HEK293 (cell line): ENCODE measurements at regions not wholly inside any gene's neighbourhood (a gene's known extent, or its start where the extent isn't known, plus 50 kb on each side); places are given as distances from the start of the nearest gene placed in this dataset.

Experiments used
- CTCF ChIA-PET: fragments of 350-600 bp; formaldehyde crosslinking; extraction: SDS; loops from one replicate; lab custom pipeline; 2021; ENCODE audit warnings: antibody characterized with exemption; lab: Yijun Ruan, JAX
- POLR2A ChIA-PET: fragments of 300-600 bp; formaldehyde crosslinking; extraction: SDS; loops from one replicate; lab custom pipeline; 2020; ENCODE audit warnings: antibody characterized with exemption, inconsistent platforms; lab: Yijun Ruan, JAX
- H3K27ac ChIP-seq: fragments of 200-500 bp; sonication (Bioruptor generic); 2 replicates; pipeline ENCODE4 v1.5.1; 2014; ENCODE audit warnings: low read depth, low read length, control low read depth, inconsistent platforms; ENCODE audit errors: extremely low read depth
- H3K36me3 ChIP-seq, 2 experiments: fragments of 200-500 bp in 1 of 2; sonication (Bioruptor generic) in 1 of 2; 1 replicate in 1 of 2; 2 replicates in 1 of 2; pipeline ENCODE4 v1.5.1; 2014 to 2017; ENCODE audit warnings: inconsistent platforms in 2 of 2, low read length in 2 of 2; ENCODE audit not compliant: control insufficient read depth in 2 of 2, insufficient read depth in 1 of 2
- H3K4me1 ChIP-seq: fragments of 200-500 bp; sonication (Bioruptor generic); 2 replicates; pipeline ENCODE4 v1.5.1; 2014; ENCODE audit warnings: mild to moderate bottlenecking, low read length, inconsistent platforms; ENCODE audit not compliant: control insufficient read depth, insufficient read depth
- H3K4me3 ChIP-seq: 2 replicates; pipeline ENCODE4 v1.5.1; 2011; ENCODE audit warnings: low read depth, mild to moderate bottlenecking, control low read depth, low read length, moderate library complexity
- H3K9me3 ChIP-seq: fragments of 200-500 bp; sonication (Bioruptor generic); 2 replicates; pipeline ENCODE4 v1.5.1; 2014; ENCODE audit warnings: low read depth, low read length, inconsistent platforms; ENCODE audit not compliant: control insufficient read depth, insufficient read depth
- HOXD13 ChIP-seq: sonication (generic); formaldehyde crosslinking; IDR thresholded peaks from 2 replicates; pipeline ENCODE4 v1.8.0; 2022; ENCODE audit warnings: missing genetic modification reagents, borderline replicate concordance
- KLF16 ChIP-seq: fragments of 450-650 bp; formaldehyde crosslinking; IDR thresholded peaks from 2 replicates; pipeline ENCODE4 v1.5.1; 2017; ENCODE audit warnings: missing biosample characterization, missing genetic modification characterization
- REPIN1 ChIP-seq: fragments of 450-650 bp; formaldehyde crosslinking; IDR thresholded peaks from 2 replicates; pipeline ENCODE4 v1.5.1; 2017; ENCODE audit warnings: missing biosample characterization, missing genetic modification characterization, low read depth
- SP3 ChIP-seq: fragments of 450-650 bp; formaldehyde crosslinking; IDR thresholded peaks from 2 replicates; pipeline ENCODE4 v1.5.1; 2016; ENCODE audit warnings: missing biosample characterization, missing genetic modification characterization
- ZBTB1 ChIP-seq: fragments of 450-650 bp; formaldehyde crosslinking; IDR thresholded peaks from 2 replicates; pipeline ENCODE4 v1.5.1; 2016; ENCODE audit warnings: missing biosample characterization, missing genetic modification characterization
- ZBTB11 ChIP-seq: fragments of 450-650 bp; formaldehyde crosslinking; conservative IDR thresholded peaks from 2 replicates; pipeline ENCODE4 v1.5.1; 2016; ENCODE audit warnings: low read depth, missing biosample characterization, missing genetic modification characterization
- ZBTB44 ChIP-seq: fragments of 450-650 bp; IDR thresholded peaks from 2 replicates; pipeline ENCODE4 v1.5.1; 2018; ENCODE audit warnings: missing biosample characterization, mild to moderate bottlenecking, missing genetic modification characterization
- ZEB2 ChIP-seq: fragments of 450-650 bp; formaldehyde crosslinking; IDR thresholded peaks from 2 replicates; pipeline ENCODE4 v1.5.1; 2016; ENCODE audit warnings: missing biosample characterization, missing genetic modification characterization
- ZNF121 ChIP-seq: fragments of 450-650 bp; formaldehyde crosslinking; IDR thresholded peaks from 2 replicates; pipeline ENCODE4 v1.5.1; 2016; ENCODE audit warnings: missing biosample characterization, missing genetic modification characterization
- ZNF133 ChIP-seq: fragments of 450-650 bp; formaldehyde crosslinking; IDR thresholded peaks from 2 replicates; pipeline ENCODE4 v1.5.1; 2016; ENCODE audit warnings: missing biosample characterization, missing genetic modification characterization
- ZNF157 ChIP-seq: fragments of 450-650 bp; formaldehyde crosslinking; IDR thresholded peaks from 2 replicates; pipeline ENCODE4 v1.5.1; 2016; ENCODE audit warnings: missing biosample characterization, missing genetic modification characterization
- ZNF174 ChIP-seq: fragments of 450-650 bp; formaldehyde crosslinking; IDR thresholded peaks from 2 replicates; pipeline ENCODE4 v1.5.0; 2017; ENCODE audit warnings: missing biosample characterization, mild to moderate bottlenecking, missing genetic modification characterization
- ZNF211 ChIP-seq: fragments of 450-650 bp; formaldehyde crosslinking; IDR thresholded peaks from 2 replicates; pipeline ENCODE4 v1.5.1; 2016; ENCODE audit warnings: low read depth, missing biosample characterization, missing genetic modification characterization
- ZNF311 ChIP-seq: fragments of 450-650 bp; formaldehyde crosslinking; IDR thresholded peaks from 2 replicates; pipeline ENCODE4 v1.5.1; 2017; ENCODE audit warnings: missing biosample characterization, missing genetic modification characterization, borderline replicate concordance
- ZNF341 ChIP-seq: fragments of 450-650 bp; formaldehyde crosslinking; IDR thresholded peaks from 2 replicates; pipeline ENCODE4; 2016; ENCODE audit warnings: low read depth, missing biosample characterization, missing genetic modification characterization
- ZNF423 ChIP-seq: fragments of 450-650 bp; formaldehyde crosslinking; IDR thresholded peaks from 2 replicates; pipeline ENCODE4 v1.5.1; 2016; ENCODE audit warnings: missing biosample characterization, missing genetic modification characterization
- ZNF473 ChIP-seq: fragments of 450-650 bp; formaldehyde crosslinking; IDR thresholded peaks from 2 replicates; pipeline ENCODE4 v1.5.1; 2017; ENCODE audit warnings: missing biosample characterization, missing genetic modification characterization
- ZNF501 ChIP-seq: fragments of 450-650 bp; formaldehyde crosslinking; IDR thresholded peaks from 2 replicates; pipeline ENCODE4 v1.5.1; 2016; ENCODE audit warnings: missing biosample characterization, missing genetic modification characterization
- ZNF521 ChIP-seq: fragments of 450-650 bp; formaldehyde crosslinking; IDR thresholded peaks from 2 replicates; pipeline ENCODE4 v1.5.1; 2017; ENCODE audit warnings: missing biosample characterization, mild to moderate bottlenecking, missing genetic modification characterization
- ZNF558 ChIP-seq: fragments of 450-650 bp; formaldehyde crosslinking; IDR thresholded peaks from 2 replicates; pipeline ENCODE4 v1.5.1; 2016; ENCODE audit warnings: missing biosample characterization, missing genetic modification characterization
- ZNF580 ChIP-seq: fragments of 450-650 bp; formaldehyde crosslinking; IDR thresholded peaks from 2 replicates; pipeline ENCODE4 v1.5.1; 2016; ENCODE audit warnings: missing biosample characterization, missing genetic modification characterization
- ZNF639 ChIP-seq: fragments of 450-650 bp; formaldehyde crosslinking; IDR thresholded peaks from 2 replicates; pipeline ENCODE4 v1.5.1; 2016; ENCODE audit warnings: missing biosample characterization, missing genetic modification characterization
- ZNF747 ChIP-seq: fragments of 450-650 bp; formaldehyde crosslinking; IDR thresholded peaks from 2 replicates; pipeline ENCODE4 v1.5.1; 2016; ENCODE audit warnings: missing biosample characterization, missing genetic modification characterization
- ZNF768 ChIP-seq: fragments of 450-650 bp; formaldehyde crosslinking; IDR thresholded peaks from 2 replicates; pipeline ENCODE4 v1.5.1; 2018; ENCODE audit warnings: missing biosample characterization, mild to moderate bottlenecking, missing genetic modification characterization
- ZNF785 ChIP-seq: fragments of 450-650 bp; formaldehyde crosslinking; IDR thresholded peaks from 2 replicates; pipeline ENCODE4 v1.5.1; 2016; ENCODE audit warnings: missing biosample characterization, missing genetic modification characterization
- ZNF843 ChIP-seq: fragments of 450-650 bp; formaldehyde crosslinking; IDR thresholded peaks from 2 replicates; pipeline ENCODE4 v1.5.1; 2016; ENCODE audit warnings: missing biosample characterization, missing genetic modification characterization

GRCh38 chr12:127934409-127934808, 332.6 kb upstream of the TMEM132C start:
- CTCF ChIA-PET, result no interaction called here
- Histone ChIP-seq H3K4me3 (no peak overlapping the region), H3K4me1 (no peaks in the 10 kb centered on the region), H3K36me3 (no peaks in the 10 kb centered on the region), H3K9me3 (no peaks in the 10 kb centered on the region), H3K27ac (no peak overlapping the region)
- POLR2A ChIA-PET, result no interaction called here
- TF ChIP-seq ZNF768 (tag by site-specific recombination) (no peak), SP3 (tag by site-specific recombination) (no peak), ZNF473 (tag by site-specific recombination) (no peak), ZNF311 (tag by site-specific recombination) (no peak), REPIN1 (no peak), ZNF843 (tag by site-specific recombination) (no peak)

GRCh38 chr12:127936463-127936862, 330.5 kb upstream of the TMEM132C start:
- Histone ChIP-seq H3K9me3 (no peaks in the 10 kb centered on the region), H3K27ac (no peak overlapping the region), H3K4me1 (no peaks in the 10 kb centered on the region), H3K36me3 (no peaks in the 10 kb centered on the region), H3K4me3 (no peak overlapping the region)
- CTCF ChIA-PET, result no interaction called here
- no peak for TF ChIP-seq ZNF211 (tag by site-specific recombination)
- POLR2A ChIA-PET, result no interaction called here

GRCh38 chr12:127941332-127941731, 325.6 kb upstream of the TMEM132C start:
- CTCF ChIA-PET, result no interaction called here
- POLR2A ChIA-PET, result no interaction called here
- no peak overlapping the region for H3K27ac ChIP-seq

GRCh38 chr12:127942981-127943380, 324.0 kb upstream of the TMEM132C start:
- ChIA-PET POLR2A (no interaction called here), CTCF (interaction anchor here (0.6 kb wide), 1 partner anchor 141 kb away, joined by 3 read pairs; no protein-coding TSS in a partner anchor)
- Histone ChIP-seq H3K4me3 (no peak overlapping the region), H3K36me3 (no peaks in the 10 kb centered on the region), H3K27ac (no peak overlapping the region), H3K9me3 (no peaks in the 10 kb centered on the region), H3K4me1 (no peaks in the 10 kb centered on the region)
- no peak for TF ChIP-seq ZNF521 (tag by site-specific recombination)
- no peak for TF ChIP-seq ZEB2
- no peak for TF ChIP-seq ZNF501 (tag by site-specific recombination)
- TF ChIP-seq ZBTB11 (tag by site-specific recombination), result no peak
- no peak for TF ChIP-seq ZNF639 (tag by site-specific recombination)
- TF ChIP-seq ZNF580 (tag by site-specific recombination), result no peak
- no peak for TF ChIP-seq ZNF121 (tag by site-specific recombination)
- no peak for TF ChIP-seq HOXD13 (CRISPR knock-in tag)
- TF ChIP-seq KLF16 (tag by site-specific recombination), result no peak
- TF ChIP-seq ZNF174 (tag by site-specific recombination), result no peak

More at GRCh38 chr12:127941332-127941731, 325.6 kb upstream of the TMEM132C start:
- Histone ChIP-seq H3K9me3 (no peaks in the 10 kb centered on the region), H3K4me1 (no peaks in the 10 kb centered on the region), H3K4me3 (no peak overlapping the region)
- no peak for TF ChIP-seq ZNF133 (tag by site-specific recombination)
- no peak for TF ChIP-seq ZBTB44
- TF ChIP-seq ZNF423 (tag by site-specific recombination), result no peak
- no peak for TF ChIP-seq ZNF558 (tag by site-specific recombination)
- no peak for TF ChIP-seq ZNF341
- no peak for TF ChIP-seq ZNF747
- TF ChIP-seq ZBTB1 (tag by site-specific recombination), result no peak
- no peak for TF ChIP-seq ZNF157 (tag by site-specific recombination)
- no peak for TF ChIP-seq ZNF785 (tag by site-specific recombination)
- TF ChIP-seq, all 188 proteins: peak for 0
- no peaks in the 10 kb centered on the region for H3K36me3 ChIP-seq
